GM19023 (cell line): ENCODE measurements at regions not wholly inside any gene's neighbourhood (a gene's known extent, or its start where the extent isn't known, plus 50 kb on each side); places are given as distances from the start of the nearest gene placed in this dataset.

ENCODE experiments used
- ATAC-seq: cut with Tn5 transposase; IDR thresholded peaks from one replicate; pipeline ENCODE4 v1.9.1; 2021; ENCODE audit warnings: mild to moderate bottlenecking, moderate library complexity; ENCODE audit not compliant: unreplicated experiment

DNA sequence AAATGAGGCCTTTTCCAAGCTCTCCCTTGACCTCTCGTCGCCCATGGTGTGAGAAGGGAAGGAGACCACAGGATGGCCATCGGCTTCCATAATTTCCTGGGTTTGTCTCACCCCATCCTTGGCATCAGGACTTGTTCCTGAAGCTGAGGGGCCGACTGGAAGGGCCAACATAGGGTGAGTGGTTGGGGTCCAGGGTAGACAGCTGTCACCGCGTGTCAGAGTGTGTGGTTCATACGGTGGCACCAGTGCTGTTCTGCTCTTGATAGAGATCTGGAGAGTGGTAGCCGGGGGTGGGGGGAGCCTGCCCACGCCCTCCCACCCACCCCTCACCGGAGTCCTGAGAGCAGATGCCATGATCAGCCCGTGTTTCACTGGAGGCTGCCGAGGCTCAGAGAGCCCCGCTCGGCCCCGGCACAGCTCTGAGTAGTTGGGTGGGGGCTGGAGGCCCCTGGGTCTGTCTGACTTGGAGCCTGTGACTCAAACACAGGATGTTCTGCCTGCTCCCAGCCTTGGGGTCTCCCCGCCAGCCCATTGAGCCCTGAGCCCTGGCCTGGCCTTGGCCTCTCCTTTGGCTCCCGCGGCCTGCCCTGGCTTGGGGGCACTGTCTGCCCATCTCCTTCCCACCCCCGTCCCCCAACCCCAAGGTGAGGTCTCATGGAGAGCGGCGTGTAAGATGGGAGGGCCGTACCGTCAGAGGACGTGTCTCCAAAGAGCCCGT lies 53.1 kb upstream of the IER5L start:
- ATAC-seq = no peak

DNA sequence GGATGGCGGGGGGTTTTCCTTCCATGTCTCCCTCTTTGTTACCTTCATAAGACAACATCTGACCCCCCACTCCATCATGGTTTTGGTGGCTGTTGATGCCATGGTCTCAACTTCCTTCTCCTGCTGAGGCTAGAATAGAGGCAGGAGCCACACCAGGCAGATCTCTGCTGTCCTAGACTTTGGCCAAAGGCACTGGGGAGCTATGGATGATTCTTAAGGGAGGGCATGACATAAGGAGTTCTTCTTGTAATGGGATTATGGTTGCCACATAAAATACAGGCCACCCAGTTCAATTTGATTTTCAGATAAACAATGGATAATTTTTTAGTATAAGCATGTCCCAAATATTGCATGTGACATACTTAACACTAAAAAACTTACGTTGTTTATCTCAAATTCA lies 52.2 kb upstream of the IER5L start:
- ATAC-seq = no peak
